A549 (cell line): ENCODE measurements at regions not wholly inside any gene's neighbourhood (a gene's known extent, or its start where the extent isn't known, plus 50 kb on each side); places are given as distances from the start of the nearest gene placed in this dataset.

Experiments used
- CEBPB ChIP-seq, 2 experiments: fragments of >200 bp in 1 of 2; sonication (Bioruptor Twin) in 1 of 2; formaldehyde crosslinking in 1 of 2; IDR thresholded peaks; 2 replicates each; pipeline ENCODE4 v1.6.1; 2012 to 2016
- CHD2 ChIP-seq: fragments of 150-350 bp; IDR thresholded peaks from 2 replicates; pipeline ENCODE4 v1.6.1; 2014; ENCODE audit warnings: low read length; ENCODE audit not compliant: partially characterized antibody
- EP300 ChIP-seq, 2 experiments: fragments of >200 bp; sonication (Bioruptor Twin); formaldehyde crosslinking; IDR thresholded peaks; 2 replicates in 1 of 2; 3 replicates in 1 of 2; pipeline ENCODE4 v1.6.1; 2016 to 2017
- POLR2AphosphoS2 ChIP-seq: conservative IDR thresholded peaks from 2 replicates; pipeline ENCODE4 v1.6.1; 2012; ENCODE audit warnings: low read length, improper control_type of control experiment, inconsistent platforms
- RNF2 ChIP-seq: fragments of 200-600 bp; sonication (generic); IDR thresholded peaks from 2 replicates; pipeline ENCODE4 v1.6.1; 2016; ENCODE audit warnings: low read depth, mild to moderate bottlenecking, antibody characterized with exemption, moderate library complexity, borderline replicate concordance
- SMC3 ChIP-seq: fragments of >200 bp; sonication (Bioruptor Twin); formaldehyde crosslinking; IDR thresholded peaks from 3 replicates; pipeline ENCODE4 v1.6.1; 2018; ENCODE audit warnings: inconsistent platforms
- ZFP36 ChIP-seq: fragments of 450-650 bp; IDR thresholded peaks from 2 replicates; pipeline ENCODE4 v1.6.1; 2014; ENCODE audit warnings: borderline replicate concordance; ENCODE audit not compliant: partially characterized antibody
- TF ChIP-seq, protein P1 (sequence below): fragments of >200 bp; sonication (Bioruptor Twin); formaldehyde crosslinking; IDR thresholded peaks from 3 replicates; pipeline ENCODE4 v1.6.1; 2016
- TF ChIP-seq, protein P2 (sequence below): fragments of >200 bp; sonication (Bioruptor Twin); formaldehyde crosslinking; IDR thresholded peaks from 3 replicates; pipeline ENCODE4 v1.5.1; 2016
- TF ChIP-seq, protein P3 (sequence below): fragments of 200-600 bp; sonication (generic); IDR thresholded peaks from 2 replicates; pipeline ENCODE4 v1.6.1; 2016; ENCODE audit warnings: antibody characterized with exemption, mild to moderate bottlenecking, moderate library complexity

DNA sequence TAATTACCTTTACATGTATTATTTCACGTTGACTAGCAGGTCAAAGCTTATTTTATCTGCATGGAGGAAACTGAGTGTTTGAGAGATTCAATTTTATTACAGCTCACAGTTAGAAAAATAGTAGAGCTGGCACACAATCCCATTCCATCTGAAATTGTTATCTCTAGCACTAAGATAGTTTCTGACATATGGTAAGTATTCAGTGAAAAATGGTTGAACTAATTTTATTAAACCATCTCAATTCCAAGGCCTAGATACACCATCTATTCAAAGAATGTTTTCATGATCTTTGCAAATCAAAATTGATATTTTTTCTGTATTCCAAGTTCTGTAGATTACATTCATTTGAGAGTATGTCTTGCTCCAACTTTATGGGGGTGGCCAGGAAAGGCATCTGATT lies 125.4 kb upstream of the FAT3 start:
- TF ChIP-seq RNF2 (no peak), CEBPB (IDR thresholded peaks at IDR 0.05) (no peak), CHD2 (no peak), EP300 (IDR thresholded peaks at IDR 0.05) (no peak), SMC3 (no peak), ZFP36 (no peak), POLR2AphosphoS2 (no peak)
- TF ChIP-seq, protein P1, sequence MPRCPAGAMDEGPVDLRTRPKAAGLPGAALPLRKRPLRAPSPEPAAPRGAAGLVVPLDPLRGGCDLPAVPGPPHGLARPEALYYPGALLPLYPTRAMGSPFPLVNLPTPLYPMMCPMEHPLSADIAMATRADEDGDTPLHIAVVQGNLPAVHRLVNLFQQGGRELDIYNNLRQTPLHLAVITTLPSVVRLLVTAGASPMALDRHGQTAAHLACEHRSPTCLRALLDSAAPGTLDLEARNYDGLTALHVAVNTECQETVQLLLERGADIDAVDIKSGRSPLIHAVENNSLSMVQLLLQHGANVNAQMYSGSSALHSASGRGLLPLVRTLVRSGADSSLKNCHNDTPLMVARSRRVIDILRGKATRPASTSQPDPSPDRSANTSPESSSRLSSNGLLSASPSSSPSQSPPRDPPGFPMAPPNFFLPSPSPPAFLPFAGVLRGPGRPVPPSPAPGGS: no peak
- TF ChIP-seq, protein P2, sequence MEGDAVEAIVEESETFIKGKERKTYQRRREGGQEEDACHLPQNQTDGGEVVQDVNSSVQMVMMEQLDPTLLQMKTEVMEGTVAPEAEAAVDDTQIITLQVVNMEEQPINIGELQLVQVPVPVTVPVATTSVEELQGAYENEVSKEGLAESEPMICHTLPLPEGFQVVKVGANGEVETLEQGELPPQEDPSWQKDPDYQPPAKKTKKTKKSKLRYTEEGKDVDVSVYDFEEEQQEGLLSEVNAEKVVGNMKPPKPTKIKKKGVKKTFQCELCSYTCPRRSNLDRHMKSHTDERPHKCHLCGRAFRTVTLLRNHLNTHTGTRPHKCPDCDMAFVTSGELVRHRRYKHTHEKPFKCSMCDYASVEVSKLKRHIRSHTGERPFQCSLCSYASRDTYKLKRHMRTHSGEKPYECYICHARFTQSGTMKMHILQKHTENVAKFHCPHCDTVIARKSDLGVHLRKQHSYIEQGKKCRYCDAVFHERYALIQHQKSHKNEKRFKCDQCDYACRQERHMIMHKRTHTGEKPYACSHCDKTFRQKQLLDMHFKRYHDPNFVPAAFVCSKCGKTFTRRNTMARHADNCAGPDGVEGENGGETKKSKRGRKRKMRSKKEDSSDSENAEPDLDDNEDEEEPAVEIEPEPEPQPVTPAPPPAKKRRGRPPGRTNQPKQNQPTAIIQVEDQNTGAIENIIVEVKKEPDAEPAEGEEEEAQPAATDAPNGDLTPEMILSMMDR: no peak
- TF ChIP-seq, protein P3, sequence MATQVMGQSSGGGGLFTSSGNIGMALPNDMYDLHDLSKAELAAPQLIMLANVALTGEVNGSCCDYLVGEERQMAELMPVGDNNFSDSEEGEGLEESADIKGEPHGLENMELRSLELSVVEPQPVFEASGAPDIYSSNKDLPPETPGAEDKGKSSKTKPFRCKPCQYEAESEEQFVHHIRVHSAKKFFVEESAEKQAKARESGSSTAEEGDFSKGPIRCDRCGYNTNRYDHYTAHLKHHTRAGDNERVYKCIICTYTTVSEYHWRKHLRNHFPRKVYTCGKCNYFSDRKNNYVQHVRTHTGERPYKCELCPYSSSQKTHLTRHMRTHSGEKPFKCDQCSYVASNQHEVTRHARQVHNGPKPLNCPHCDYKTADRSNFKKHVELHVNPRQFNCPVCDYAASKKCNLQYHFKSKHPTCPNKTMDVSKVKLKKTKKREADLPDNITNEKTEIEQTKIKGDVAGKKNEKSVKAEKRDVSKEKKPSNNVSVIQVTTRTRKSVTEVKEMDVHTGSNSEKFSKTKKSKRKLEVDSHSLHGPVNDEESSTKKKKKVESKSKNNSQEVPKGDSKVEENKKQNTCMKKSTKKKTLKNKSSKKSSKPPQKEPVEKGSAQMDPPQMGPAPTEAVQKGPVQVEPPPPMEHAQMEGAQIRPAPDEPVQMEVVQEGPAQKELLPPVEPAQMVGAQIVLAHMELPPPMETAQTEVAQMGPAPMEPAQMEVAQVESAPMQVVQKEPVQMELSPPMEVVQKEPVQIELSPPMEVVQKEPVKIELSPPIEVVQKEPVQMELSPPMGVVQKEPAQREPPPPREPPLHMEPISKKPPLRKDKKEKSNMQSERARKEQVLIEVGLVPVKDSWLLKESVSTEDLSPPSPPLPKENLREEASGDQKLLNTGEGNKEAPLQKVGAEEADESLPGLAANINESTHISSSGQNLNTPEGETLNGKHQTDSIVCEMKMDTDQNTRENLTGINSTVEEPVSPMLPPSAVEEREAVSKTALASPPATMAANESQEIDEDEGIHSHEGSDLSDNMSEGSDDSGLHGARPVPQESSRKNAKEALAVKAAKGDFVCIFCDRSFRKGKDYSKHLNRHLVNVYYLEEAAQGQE: no peak
